Umbilical cord (tissue), 1 donor: ENCODE measurements at regions not wholly inside any gene's neighbourhood (a gene's known extent, or its start where the extent isn't known, plus 50 kb on each side); places are given as distances from the start of the nearest gene placed in this dataset.

Experiments used
- DNase-seq: peaks from one replicate; pipeline ENCODE4 v3.0.0-alpha.2; 2015; ENCODE audit warnings: low spot score

DNA sequence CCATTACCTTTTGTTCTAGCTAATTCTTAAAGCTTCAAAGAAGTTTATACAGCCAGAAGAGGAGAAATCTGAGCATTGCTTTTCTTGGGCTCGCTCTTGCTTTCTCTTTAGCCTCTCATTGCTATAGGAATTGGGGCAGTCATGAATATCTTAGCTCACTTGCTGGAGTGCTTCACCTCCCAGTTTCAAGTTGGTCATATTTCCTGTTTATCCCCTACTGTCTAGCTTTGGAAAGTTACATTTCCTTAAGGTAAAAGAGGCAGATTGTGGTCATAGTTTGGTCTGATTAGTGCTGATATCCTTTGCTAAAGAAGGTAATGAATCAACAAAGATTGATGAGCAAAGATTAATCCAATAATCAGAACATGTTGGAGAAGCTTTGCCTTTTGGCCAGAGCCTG lies 77.7 kb upstream of the GLI3 start:
- no peak for DNase-seq

DNA sequence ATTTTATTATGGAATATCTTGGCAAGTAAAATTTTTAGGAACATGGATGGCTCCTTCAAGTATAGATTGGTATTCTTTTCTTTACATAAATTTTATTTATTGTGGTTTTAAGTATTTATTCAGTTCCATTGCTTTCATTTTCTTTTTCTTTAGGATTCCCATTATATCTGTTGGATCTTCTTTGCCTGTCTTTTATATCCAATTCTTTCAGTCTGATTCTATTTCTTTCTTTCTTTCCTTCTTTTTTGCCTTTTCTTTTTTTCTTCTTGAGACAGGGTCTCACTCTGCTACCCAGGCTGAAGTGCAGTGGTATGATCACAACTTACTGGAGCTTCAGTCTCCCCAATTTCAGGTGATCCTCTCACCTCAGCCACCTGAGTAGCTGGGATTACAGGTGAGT lies 74.2 kb upstream of the GLI3 start:
- DNase-seq, result no peak

GRCh38 chr7:42292991-42293521 lies 56.0 kb upstream of the GLI3 start:
- no peak for DNase-seq

DNA sequence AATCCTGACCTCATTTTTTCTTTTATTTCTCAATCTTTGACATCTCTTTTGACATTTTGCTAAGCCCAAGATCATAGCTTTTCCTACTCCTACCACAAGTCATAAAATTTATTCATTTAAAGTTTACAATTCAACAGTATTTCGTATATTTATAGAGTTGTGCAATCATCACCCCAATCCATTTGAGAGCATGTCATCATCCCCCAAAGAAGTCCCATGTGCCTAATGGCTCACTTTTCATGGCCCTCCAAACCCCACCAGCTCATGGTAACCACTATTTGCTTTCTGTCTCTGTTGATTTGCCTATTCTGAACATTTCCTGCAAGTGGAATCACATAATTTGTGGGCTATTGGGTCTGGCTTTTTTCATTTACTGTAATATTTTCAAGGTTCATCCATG lies 52.5 kb upstream of the GLI3 start:
- no peak for DNase-seq
